Esophagus squamous epithelium (tissue), 5 donors: ENCODE measurements at regions not wholly inside any gene's neighbourhood (a gene's known extent, or its start where the extent isn't known, plus 50 kb on each side); places are given as distances from the start of the nearest gene placed in this dataset.
"Not testable (repeated sequence)": the region's sequence is repeated elsewhere in the genome, so short reads cannot be mapped to it uniquely, and the experiment has no call there.

Experiments used
- DNase-seq: peaks from one replicate; lab custom pipeline; 2025; lab: John Stamatoyannopoulos, UW
- H3K27ac ChIP-seq, 4 donors: fragments of 200-600 bp; sonication (generic); one replicate each; pipeline ENCODE4 v1.5.1; 2016 to 2019; ENCODE audit warnings: mild to moderate bottlenecking in 1 of 4
- H3K27me3 ChIP-seq, 4 donors: fragments of 200-600 bp; sonication (generic); 1 replicate in 3 of 4; 2 replicates in 1 of 4; pipeline versions ENCODE4 v1.5.1 to v1.6.0; 2017 to 2021; ENCODE audit warnings: antibody characterized with exemption in 1 of 4
- H3K36me3 ChIP-seq, 3 donors: fragments of 200-600 bp; sonication (generic); one replicate each; pipeline ENCODE4 v1.5.1; 2016 to 2019
- H3K4me1 ChIP-seq, 3 donors: fragments of 200-600 bp; sonication (generic); one replicate each; pipeline ENCODE4 v1.5.1; 2017 to 2019
- H3K4me3 ChIP-seq, 4 donors: fragments of 200-600 bp; sonication (generic); 1 replicate in 3 of 4; 2 replicates in 1 of 4; pipeline ENCODE4 v1.5.1; 2016 to 2019; ENCODE audit warnings: mild to moderate bottlenecking in 2 of 4, moderate library complexity in 1 of 4
- H3K9me3 ChIP-seq, 3 donors: fragments of 200-600 bp; sonication (generic); one replicate each; pipeline ENCODE4 v1.5.1; 2016 to 2019
- CTCF ChIP-seq, 6 experiments: fragments of 450-650 bp in 4 of 6; fragments of 200-600 bp in 2 of 6; sonication (generic) in 2 of 6; IDR thresholded peaks; one replicate each; pipeline ENCODE4 v1.5.1; 2016 to 2019; ENCODE audit warnings: antibody characterized with exemption in 6 of 6, mild to moderate bottlenecking in 4 of 6, moderate library complexity in 4 of 6
- POLR2A ChIP-seq, 4 donors: fragments of 450-650 bp; IDR thresholded peaks; one replicate each; pipeline ENCODE4 v1.6.1; 2017; ENCODE audit warnings: antibody characterized with exemption in 4 of 4, mild to moderate bottlenecking in 4 of 4, moderate library complexity in 3 of 4
- WGBS, 2 donors: methylation state at CpG; one replicate each; pipeline ENCODE4 v1.1.5; 2018; 5-methylcytosine and 5-hydroxymethylcytosine counted together
- intact Hi-C: fragments of 100-400 bp; cut with DNase I; formaldehyde crosslinking; loops from one replicate; pipeline ENCODE4 v1.15.0; 2022
- donor health status: DM: yes; HTN: yes; CAD: no.

GRCh38 chr7:16267953-16268820, 153.2 kb downstream of the CRPPA start:
- TF ChIP-seq POLR2A (IDR thresholded peaks at IDR 0.05) (no peak), CTCF (IDR thresholded peaks at IDR 0.05) (no peak)
- no peaks in the 10 kb centered on the region for H3K4me1 ChIP-seq
- H3K27ac ChIP-seq, result no peak overlapping the region
- 83 to 85% methylated on average over 5 of the region's 5 CpGs for WGBS, 2 donors
- no peak for DNase-seq
- no peaks in the 10 kb centered on the region for H3K36me3 ChIP-seq
- H3K27me3 ChIP-seq, result no peaks in the 10 kb centered on the region
- no peaks in the 10 kb centered on the region for H3K9me3 ChIP-seq
- intact Hi-C loops, result no loop called here
- H3K4me3 ChIP-seq, result no peak overlapping the region

- Histone ChIP-seq H3K4me1 (no peaks in the 10 kb centered on the region), H3K9me3 (no peaks in the 10 kb centered on the region), H3K4me3 (no peak overlapping the region), H3K27ac (no peak overlapping the region), H3K27me3 (no peaks in the 10 kb centered on the region), H3K36me3 (no peaks in the 10 kb centered on the region)
- intact Hi-C loops, result no loop called here
- TF ChIP-seq CTCF (IDR thresholded peaks at IDR 0.05), result no peak
- TF ChIP-seq POLR2A (IDR thresholded peaks at IDR 0.05), result no peak
- no peak for DNase-seq
- WGBS, 2 donors, result 43 to 56% methylated on average over 1 of the region's 1 CpG
Measured at GRCh38 chr7:16266877-16267276, 154.5 kb downstream of the CRPPA start.

DNA sequence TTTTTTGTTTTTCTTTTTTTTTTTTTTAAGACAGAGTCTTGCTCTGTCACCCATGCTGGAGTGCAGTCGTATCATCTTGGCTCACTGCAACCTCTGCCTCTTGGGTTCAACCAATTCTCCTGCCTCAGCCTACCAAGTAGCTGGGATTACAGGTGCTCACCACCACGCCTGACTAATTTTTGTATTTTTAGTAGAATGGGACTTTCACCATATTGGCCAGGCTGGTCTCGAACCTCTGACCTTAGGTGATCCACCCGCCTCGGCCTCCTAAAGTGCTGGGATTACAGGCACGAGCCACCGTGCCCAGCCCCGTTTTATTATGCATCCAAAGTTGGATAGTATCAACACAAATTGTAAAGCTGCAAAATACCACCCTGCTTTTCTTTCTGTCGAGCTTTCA, 154.9 kb downstream of the CRPPA start:
- intact Hi-C loops, result not testable (repeated sequence)
- 66 to 78% methylated on average over 5 to 9 of the region's 9 CpGs for WGBS, 2 donors

GRCh38 chr7:16265863-16266458, 155.4 kb downstream of the CRPPA start:
- whole genome bisulfite sequencing, 2 donors, result 80 to 90% methylated on average over 3 of the region's 3 CpGs
- H3K27ac ChIP-seq, result no peak overlapping the region
- no peaks in the 10 kb centered on the region for H3K4me1 ChIP-seq
- H3K36me3 ChIP-seq, result no peaks in the 10 kb centered on the region
- intact Hi-C loops, result no loop called here
- no peaks in the 10 kb centered on the region for H3K27me3 ChIP-seq
- TF ChIP-seq CTCF (IDR thresholded peaks at IDR 0.05), result no peak
- TF ChIP-seq POLR2A (IDR thresholded peaks at IDR 0.05), result no peak
- no peak overlapping the region for H3K4me3 ChIP-seq
- no peaks in the 10 kb centered on the region for H3K9me3 ChIP-seq
- no peak for DNase-seq

More for the DNA sequence above, 154.9 kb downstream of the CRPPA start:
- DNase-seq, H3K27me3 ChIP-seq, H3K36me3 ChIP-seq, H3K9me3 ChIP-seq, H3K4me1 ChIP-seq, H3K27ac ChIP-seq, H3K4me3 ChIP-seq: not testable (repeated sequence)

GRCh38 chr7:16264823-16265804, 156.2 kb downstream of the CRPPA start:
- H3K4me3 ChIP-seq, result no peak overlapping the region
- H3K4me1 ChIP-seq, result no peaks in the 10 kb centered on the region
- H3K36me3 ChIP-seq, result no peaks in the 10 kb centered on the region
- TF ChIP-seq POLR2A (IDR thresholded peaks at IDR 0.05) (no peak), CTCF (IDR thresholded peaks at IDR 0.05) (no peak)
- intact Hi-C loops, result no loop called here
- H3K27me3 ChIP-seq, result no peaks in the 10 kb centered on the region
- 73 to 77% methylated on average over 7 of the region's 7 CpGs for WGBS, 2 donors
- H3K27ac ChIP-seq, result no peak overlapping the region
- no peaks in the 10 kb centered on the region for H3K9me3 ChIP-seq
- DNase-seq, result no peak
